ENCODE measurements at regions not wholly inside any gene's neighbourhood (a gene's known extent, or its start where the extent isn't known, plus 50 kb on each side); places are given as distances from the start of the nearest gene placed in this dataset.

- TF ChIP-seq ZNF395 (CRISPR knock-in tag; IDR thresholded peaks at IDR 0.05) = peak; percentile 86
- TF ChIP-seq SRSF1 (IDR thresholded peaks at IDR 0.05; ENCODE audit: low read depth, low read length) = no peak
- peak; percentile 82; the same call in 1 of the 2 replicates for TF ChIP-seq KLF6 (CRISPR knock-in tag; IDR thresholded peaks at IDR 0.05; ENCODE audit: borderline replicate concordance)
- TF ChIP-seq SMAD3 (CRISPR knock-in tag; conservative IDR thresholded peaks at IDR 0.05) = peak; percentile 77
- 0 out of 2 replicates have a peak, but pooled peaks have one; percentile 4 for TF ChIP-seq ZNF239 (CRISPR knock-in tag; IDR thresholded peaks at IDR 0.05)
- TF ChIP-seq MAZ (CRISPR knock-in tag; conservative IDR thresholded peaks at IDR 0.05 in 1 of 2, IDR thresholded peaks at IDR 0.05 in 1 of 2) = peak in 1 of 2 experiments; percentile 47; a peak in 1 of 4 replicates
- TF ChIP-seq DMBX1 (CRISPR knock-in tag; IDR thresholded peaks at IDR 0.05; ENCODE audit: borderline replicate concordance) = peak; percentile 92
- peak; percentile 43; the same call in 1 of the 2 replicates for TF ChIP-seq DPF2 (IDR thresholded peaks at IDR 0.05)
- TF ChIP-seq DACH1 (IDR thresholded peaks at IDR 0.05; ENCODE audit: partially characterized antibody) = peak; percentile 76
- 0 out of 2 replicates have a peak, but pooled peaks have one; percentile 6 for TF ChIP-seq BCL6 (CRISPR knock-in tag; IDR thresholded peaks at IDR 0.05)
- TF ChIP-seq RBFOX2 (IDR thresholded peaks at IDR 0.05; ENCODE audit: low read depth, low read length) = peak; percentile 72
- TF ChIP-seq HMG20A (CRISPR knock-in tag; conservative IDR thresholded peaks at IDR 0.05) = 0 out of 2 replicates have a peak, but pooled peaks have one; percentile 19
- TF ChIP-seq MLX (CRISPR knock-in tag; conservative IDR thresholded peaks at IDR 0.05) = peak in 1 of 2 experiments; percentile 84; a peak in 1 of 4 replicates
- TF ChIP-seq PTRF (tag; IDR thresholded peaks at IDR 0.05) = peak; percentile 29; the same call in 1 of the 2 replicates
- peak; percentile 48 for TF ChIP-seq TCF3 (CRISPR knock-in tag; IDR thresholded peaks at IDR 0.05)
- TF ChIP-seq KLF10 (CRISPR knock-in tag; IDR thresholded peaks at IDR 0.05) = peak; percentile 59; the same call in 1 of the 2 replicates
- TF ChIP-seq STAT5A (IDR thresholded peaks at IDR 0.05; ENCODE audit: borderline replicate concordance, low read length) = 0 out of 2 replicates have a peak, but pooled peaks have one; percentile 8
- TF ChIP-seq SOX6 (IDR thresholded peaks at IDR 0.05) = 0 out of 2 replicates have a peak, but pooled peaks have one; percentile 34
- TF ChIP-seq CHCHD3 (CRISPR knock-in tag; IDR thresholded peaks at IDR 0.05) = 0 out of 2 replicates have a peak, but pooled peaks have one; percentile 48
- TF ChIP-seq GTF2E2 (tag; IDR thresholded peaks at IDR 0.05) = peak; percentile 62
- TF ChIP-seq HDAC3 (IDR thresholded peaks at IDR 0.05; ENCODE audit: borderline replicate concordance, partially characterized antibody) = peak; percentile 15
- peak; percentile 39 for TF ChIP-seq SMAD1 (IDR thresholded peaks at IDR 0.05; ENCODE audit: low read depth, low read length, partially characterized antibody)
- TF ChIP-seq NR2C1 (IDR thresholded peaks at IDR 0.05) = no peak
- peak; percentile 66 for TF ChIP-seq NR2C1 (tag; IDR thresholded peaks at IDR 0.05)
- TF ChIP-seq YY1 (IDR thresholded peaks at IDR 0.05; ENCODE audit: borderline replicate concordance in 1 of 3, control insufficient read depth in 1 of 3, extremely low read depth in 1 of 3, insufficient read depth in 3 of 3, insufficient read length in 1 of 3, insufficient replicate concordance in 2 of 3, low read depth in 1 of 3, low read length in 2 of 3) = peak in 1 of 3 experiments; percentile 46
- peak; percentile 76; the same call in 1 of the 2 replicates for TF ChIP-seq ZNF830 (CRISPR knock-in tag; IDR thresholded peaks at IDR 0.05)
- TF ChIP-seq ZSCAN32 (CRISPR knock-in tag; IDR thresholded peaks at IDR 0.05) = 0 out of 2 replicates have a peak, but pooled peaks have one; percentile 62
These were observed 113.5 kb upstream of the SLC7A14 start (continued) for GRCh38 chr3:170699158-170700053.

All from K562 (cell line).